ENCODE measurements at regions not wholly inside any gene's neighbourhood (a gene's known extent, or its start where the extent isn't known, plus 50 kb on each side); places are given as distances from the start of the nearest gene placed in this dataset.

GRCh38 chr9:105861972-105862371 is 167.6 kb downstream of the TMEM38B start:
- DNase-seq: no peak

- DNase-seq: no peak
These were observed 170.0 kb downstream of the TMEM38B start for GRCh38 chr9:105864248-105864898.

GRCh38 chr9:105865285-105865684 is 170.9 kb downstream of the TMEM38B start:
- no peak for DNase-seq

- DNase-seq: no peak
These were observed 177.2 kb downstream of the TMEM38B start for GRCh38 chr9:105871540-105871939.

GRCh38 chr9:105873801-105874200 is 179.5 kb downstream of the TMEM38B start:
- no peak for DNase-seq

- no peak for DNase-seq
These were observed 183.4 kb downstream of the TMEM38B start for GRCh38 chr9:105877721-105878120.

GRCh38 chr9:105879181-105879580 is 184.8 kb downstream of the TMEM38B start:
- DNase-seq: no peak

GRCh38 chr9:105880517-105880916 is 186.2 kb downstream of the TMEM38B start:
- no peak for DNase-seq

GRCh38 chr9:105881021-105881420 is 186.7 kb downstream of the TMEM38B start:
- DNase-seq: no peak

GRCh38 chr9:105881654-105882349 is 187.5 kb downstream of the TMEM38B start:
- peak in 4 of 5 experiments; percentile 4 to 67 (median 36) for DNase-seq

GRCh38 chr9:105883847-105884246 is 189.5 kb downstream of the TMEM38B start:
- DNase-seq: peak in 1 of 5 experiments; percentile 81

GRCh38 chr9:105884416-105884815 is 190.1 kb downstream of the TMEM38B start:
- peak in 1 of 5 experiments; percentile 6 for DNase-seq

GRCh38 chr9:105886136-105886535 is 191.8 kb downstream of the TMEM38B start:
- DNase-seq: no peak

- peak in 1 of 5 experiments; percentile 62 for DNase-seq
These were observed 193.3 kb downstream of the TMEM38B start for GRCh38 chr9:105887679-105888078.

- DNase-seq: no peak
These were observed 195.9 kb downstream of the TMEM38B start for GRCh38 chr9:105890046-105890822.

- DNase-seq: no peak
These were observed 205.8 kb downstream of the TMEM38B start for GRCh38 chr9:105900123-105900522.

- DNase-seq: no peak
These were observed 207.3 kb downstream of the TMEM38B start for GRCh38 chr9:105901514-105902109.

GRCh38 chr9:105908069-105908468 is 213.7 kb downstream of the TMEM38B start:
- DNase-seq: no peak

GRCh38 chr9:105911104-105911911 is 217.0 kb downstream of the TMEM38B start:
- no peak for DNase-seq

- no peak for DNase-seq
These were observed 218.0 kb downstream of the TMEM38B start for GRCh38 chr9:105912157-105912862.

- DNase-seq: no peak
These were observed 218.6 kb downstream of the TMEM38B start for GRCh38 chr9:105912863-105913516.
